Liver (tissue), 8 donors: ENCODE measurements at regions not wholly inside any gene's neighbourhood (a gene's known extent, or its start where the extent isn't known, plus 50 kb on each side); places are given as distances from the start of the nearest gene placed in this dataset.

Experiments used
- DNase-seq: peaks from one replicate; pipeline ENCODE4 v3.0.0-alpha.2; 2017; ENCODE audit warnings: low spot score
- H3K27ac ChIP-seq, 2 donors: one replicate each; pipeline ENCODE4 v1.7.0; 2013; ENCODE audit warnings: inconsistent platforms in 2 of 2, low read length in 2 of 2, control low read depth in 1 of 2, low read depth in 1 of 2, mild to moderate bottlenecking in 1 of 2
- H3K27me3 ChIP-seq, 4 donors: one replicate each; pipeline versions ENCODE4 v1.6.1 to v1.7.0; 2013; ENCODE audit warnings: low read length in 3 of 4, inconsistent platforms in 1 of 4, mild to moderate bottlenecking in 1 of 4, moderate library complexity in 1 of 4; ENCODE audit not compliant: control insufficient read depth in 4 of 4, insufficient read depth in 4 of 4
- H3K36me3 ChIP-seq, 4 donors: one replicate each; pipeline versions ENCODE4 v1.6.1 to v1.7.0; 2013; ENCODE audit warnings: low read length in 3 of 4, mild to moderate bottlenecking in 3 of 4, low read depth in 1 of 4, moderate library complexity in 1 of 4; ENCODE audit not compliant: control insufficient read depth in 4 of 4, insufficient read depth in 3 of 4
- H3K4me1 ChIP-seq, 4 donors: one replicate each; pipeline versions ENCODE4 v1.6.1 to v1.7.0; 2013; ENCODE audit warnings: low read length in 3 of 4, mild to moderate bottlenecking in 3 of 4, moderate library complexity in 1 of 4; ENCODE audit not compliant: control insufficient read depth in 4 of 4, insufficient read depth in 4 of 4
- H3K4me3 ChIP-seq, 3 donors: one replicate each; pipeline versions ENCODE4 v1.6.1 to v1.7.0; 2013; ENCODE audit warnings: low read length in 3 of 3, control low read depth in 1 of 3, low read depth in 1 of 3, mild to moderate bottlenecking in 1 of 3
- H3K9ac ChIP-seq, 2 donors: one replicate each; pipeline ENCODE4 v1.7.0; 2013; ENCODE audit warnings: low read length in 2 of 2, mild to moderate bottlenecking in 2 of 2, moderate library complexity in 2 of 2, control low read depth in 1 of 2, low read depth in 1 of 2
- H3K9me3 ChIP-seq, 4 donors: one replicate each; pipeline versions ENCODE4 v1.6.1 to v1.7.0; 2013; ENCODE audit warnings: low read length in 3 of 4; ENCODE audit not compliant: control insufficient read depth in 4 of 4
- EGR1 ChIP-seq, 2 donors: IDR thresholded peaks; 2 replicates each; pipeline ENCODE4 v1.6.1; 2016 to 2018; ENCODE audit warnings: antibody characterized with exemption in 2 of 2, low read depth in 2 of 2
- FOXA1 ChIP-seq: IDR thresholded peaks from 2 replicates; pipeline ENCODE4 v1.6.1; 2016; ENCODE audit warnings: antibody characterized with exemption
- FOXA2 ChIP-seq: IDR thresholded peaks from 2 replicates; pipeline ENCODE4 v1.6.1; 2016; ENCODE audit warnings: antibody characterized with exemption
- GABPA ChIP-seq, 2 donors: IDR thresholded peaks in 1 of 2; conservative IDR thresholded peaks in 1 of 2; 2 replicates each; pipeline ENCODE4 v1.6.1; 2016; ENCODE audit warnings: antibody characterized with exemption in 2 of 2, mild to moderate bottlenecking in 1 of 2, moderate library complexity in 1 of 2
- HNF4A ChIP-seq, 2 donors: conservative IDR thresholded peaks; 2 replicates each; pipeline ENCODE4 v1.6.1; 2016; ENCODE audit warnings: antibody characterized with exemption in 2 of 2, mild to moderate bottlenecking in 2 of 2
- HNF4G ChIP-seq: IDR thresholded peaks from 2 replicates; pipeline ENCODE4 v1.6.1; 2016; ENCODE audit warnings: antibody characterized with exemption
- JUND ChIP-seq, 2 donors: IDR thresholded peaks; 2 replicates each; pipeline ENCODE4 v1.6.1; 2016; ENCODE audit warnings: antibody characterized with exemption in 2 of 2
- NR2F2 ChIP-seq: IDR thresholded peaks from 2 replicates; pipeline ENCODE4 v1.6.1; 2016; ENCODE audit warnings: antibody characterized with exemption
- RAD21 ChIP-seq, 2 donors: IDR thresholded peaks; 2 replicates each; pipeline ENCODE4 v1.6.1; 2016; ENCODE audit warnings: antibody characterized with exemption in 2 of 2, mild to moderate bottlenecking in 2 of 2
- RXRA ChIP-seq, 2 donors: IDR thresholded peaks; 2 replicates each; pipeline ENCODE4 v1.6.1; 2017 to 2018; ENCODE audit warnings: antibody characterized with exemption in 2 of 2, mild to moderate bottlenecking in 1 of 2
- TAF1 ChIP-seq: conservative IDR thresholded peaks from 2 replicates; pipeline ENCODE4 v1.6.1; 2016; ENCODE audit warnings: antibody characterized with exemption, mild to moderate bottlenecking
- YY1 ChIP-seq: IDR thresholded peaks from 2 replicates; pipeline ENCODE4 v1.6.1; 2016; ENCODE audit warnings: antibody characterized with exemption, mild to moderate bottlenecking
- WGBS: extraction: QIAGEN DNeasy Blood & Tissue Kit; methylation state at CpG from one replicate; pipeline ENCODE4 v1.1.7; 2013; 5-methylcytosine and 5-hydroxymethylcytosine counted together
- TF ChIP-seq, protein P1 (sequence below): fragments of 150-350 bp; IDR thresholded peaks from 2 replicates; pipeline ENCODE4 v1.5.1; 2017; ENCODE audit warnings: improper control_type of control experiment, low read depth, low read length; ENCODE audit not compliant: missing input control
- TF ChIP-seq, protein P2 (sequence below): IDR thresholded peaks from 2 replicates; pipeline ENCODE4 v1.6.1; 2016; ENCODE audit warnings: antibody characterized with exemption
- TF ChIP-seq, protein P3 (sequence below): IDR thresholded peaks from 2 replicates; pipeline ENCODE4 v1.6.1; 2016; ENCODE audit warnings: antibody characterized with exemption
- TF ChIP-seq, protein P4 (sequence below): IDR thresholded peaks from 2 replicates; pipeline ENCODE4 v1.6.1; 2016; ENCODE audit warnings: antibody characterized with exemption
- TF ChIP-seq, protein P5 (sequence below): IDR thresholded peaks from 2 replicates; pipeline ENCODE4 v1.6.1; 2016; ENCODE audit warnings: antibody characterized with exemption, mild to moderate bottlenecking
- donor health status: healthy.
- donor health status: healthy.
- donor health status: healthy.
- donor health status: healthy.
- donor health status: healthy.

DNA sequence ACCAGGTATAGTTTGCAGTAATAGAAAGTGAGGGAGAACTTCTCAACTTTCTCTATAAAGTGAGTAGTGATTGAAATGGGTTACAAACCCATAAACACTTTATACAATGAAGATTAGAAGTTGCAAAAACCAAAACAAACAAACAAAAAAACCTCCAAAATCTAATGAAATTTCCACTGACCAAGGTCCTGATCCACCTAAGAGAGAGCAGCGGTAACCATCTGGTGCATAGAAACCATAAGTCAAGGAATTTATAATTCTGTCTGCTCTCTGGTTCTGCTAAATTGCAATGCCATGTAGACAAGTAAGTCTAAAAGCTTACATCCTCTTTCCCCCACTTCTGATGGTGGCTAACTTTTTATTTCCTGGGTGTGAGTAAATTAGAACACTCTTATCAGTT, 463.4 kb downstream of the EFNB2 start:
- TF ChIP-seq RXRA (IDR thresholded peaks at IDR 0.05) (no peak), HNF4A (conservative IDR thresholded peaks at IDR 0.05) (no peak), EGR1 (IDR thresholded peaks at IDR 0.05; ENCODE audit: low read depth in 2 of 2) (no peak), TAF1 (no peak), JUND (IDR thresholded peaks at IDR 0.05) (no peak), FOXA1 (no peak), NR2F2 (no peak), FOXA2 (no peak), RAD21 (IDR thresholded peaks at IDR 0.05) (no peak), GABPA (IDR thresholded peaks at IDR 0.05 in 1 of 2, conservative IDR thresholded peaks at IDR 0.05 in 1 of 2) (no peak), YY1 (no peak), HNF4G (no peak)
- TF ChIP-seq, protein P1, sequence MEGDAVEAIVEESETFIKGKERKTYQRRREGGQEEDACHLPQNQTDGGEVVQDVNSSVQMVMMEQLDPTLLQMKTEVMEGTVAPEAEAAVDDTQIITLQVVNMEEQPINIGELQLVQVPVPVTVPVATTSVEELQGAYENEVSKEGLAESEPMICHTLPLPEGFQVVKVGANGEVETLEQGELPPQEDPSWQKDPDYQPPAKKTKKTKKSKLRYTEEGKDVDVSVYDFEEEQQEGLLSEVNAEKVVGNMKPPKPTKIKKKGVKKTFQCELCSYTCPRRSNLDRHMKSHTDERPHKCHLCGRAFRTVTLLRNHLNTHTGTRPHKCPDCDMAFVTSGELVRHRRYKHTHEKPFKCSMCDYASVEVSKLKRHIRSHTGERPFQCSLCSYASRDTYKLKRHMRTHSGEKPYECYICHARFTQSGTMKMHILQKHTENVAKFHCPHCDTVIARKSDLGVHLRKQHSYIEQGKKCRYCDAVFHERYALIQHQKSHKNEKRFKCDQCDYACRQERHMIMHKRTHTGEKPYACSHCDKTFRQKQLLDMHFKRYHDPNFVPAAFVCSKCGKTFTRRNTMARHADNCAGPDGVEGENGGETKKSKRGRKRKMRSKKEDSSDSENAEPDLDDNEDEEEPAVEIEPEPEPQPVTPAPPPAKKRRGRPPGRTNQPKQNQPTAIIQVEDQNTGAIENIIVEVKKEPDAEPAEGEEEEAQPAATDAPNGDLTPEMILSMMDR = no peak
- TF ChIP-seq, protein P2, sequence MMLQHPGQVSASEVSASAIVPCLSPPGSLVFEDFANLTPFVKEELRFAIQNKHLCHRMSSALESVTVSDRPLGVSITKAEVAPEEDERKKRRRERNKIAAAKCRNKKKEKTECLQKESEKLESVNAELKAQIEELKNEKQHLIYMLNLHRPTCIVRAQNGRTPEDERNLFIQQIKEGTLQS = no peak
- TF ChIP-seq, protein P3, sequence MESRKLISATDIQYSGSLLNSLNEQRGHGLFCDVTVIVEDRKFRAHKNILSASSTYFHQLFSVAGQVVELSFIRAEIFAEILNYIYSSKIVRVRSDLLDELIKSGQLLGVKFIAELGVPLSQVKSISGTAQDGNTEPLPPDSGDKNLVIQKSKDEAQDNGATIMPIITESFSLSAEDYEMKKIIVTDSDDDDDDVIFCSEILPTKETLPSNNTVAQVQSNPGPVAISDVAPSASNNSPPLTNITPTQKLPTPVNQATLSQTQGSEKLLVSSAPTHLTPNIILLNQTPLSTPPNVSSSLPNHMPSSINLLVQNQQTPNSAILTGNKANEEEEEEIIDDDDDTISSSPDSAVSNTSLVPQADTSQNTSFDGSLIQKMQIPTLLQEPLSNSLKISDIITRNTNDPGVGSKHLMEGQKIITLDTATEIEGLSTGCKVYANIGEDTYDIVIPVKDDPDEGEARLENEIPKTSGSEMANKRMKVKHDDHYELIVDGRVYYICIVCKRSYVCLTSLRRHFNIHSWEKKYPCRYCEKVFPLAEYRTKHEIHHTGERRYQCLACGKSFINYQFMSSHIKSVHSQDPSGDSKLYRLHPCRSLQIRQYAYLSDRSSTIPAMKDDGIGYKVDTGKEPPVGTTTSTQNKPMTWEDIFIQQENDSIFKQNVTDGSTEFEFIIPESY = no peak
- TF ChIP-seq, protein P4, sequence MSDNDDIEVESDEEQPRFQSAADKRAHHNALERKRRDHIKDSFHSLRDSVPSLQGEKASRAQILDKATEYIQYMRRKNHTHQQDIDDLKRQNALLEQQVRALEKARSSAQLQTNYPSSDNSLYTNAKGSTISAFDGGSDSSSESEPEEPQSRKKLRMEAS = no peak
- TF ChIP-seq, protein P5, sequence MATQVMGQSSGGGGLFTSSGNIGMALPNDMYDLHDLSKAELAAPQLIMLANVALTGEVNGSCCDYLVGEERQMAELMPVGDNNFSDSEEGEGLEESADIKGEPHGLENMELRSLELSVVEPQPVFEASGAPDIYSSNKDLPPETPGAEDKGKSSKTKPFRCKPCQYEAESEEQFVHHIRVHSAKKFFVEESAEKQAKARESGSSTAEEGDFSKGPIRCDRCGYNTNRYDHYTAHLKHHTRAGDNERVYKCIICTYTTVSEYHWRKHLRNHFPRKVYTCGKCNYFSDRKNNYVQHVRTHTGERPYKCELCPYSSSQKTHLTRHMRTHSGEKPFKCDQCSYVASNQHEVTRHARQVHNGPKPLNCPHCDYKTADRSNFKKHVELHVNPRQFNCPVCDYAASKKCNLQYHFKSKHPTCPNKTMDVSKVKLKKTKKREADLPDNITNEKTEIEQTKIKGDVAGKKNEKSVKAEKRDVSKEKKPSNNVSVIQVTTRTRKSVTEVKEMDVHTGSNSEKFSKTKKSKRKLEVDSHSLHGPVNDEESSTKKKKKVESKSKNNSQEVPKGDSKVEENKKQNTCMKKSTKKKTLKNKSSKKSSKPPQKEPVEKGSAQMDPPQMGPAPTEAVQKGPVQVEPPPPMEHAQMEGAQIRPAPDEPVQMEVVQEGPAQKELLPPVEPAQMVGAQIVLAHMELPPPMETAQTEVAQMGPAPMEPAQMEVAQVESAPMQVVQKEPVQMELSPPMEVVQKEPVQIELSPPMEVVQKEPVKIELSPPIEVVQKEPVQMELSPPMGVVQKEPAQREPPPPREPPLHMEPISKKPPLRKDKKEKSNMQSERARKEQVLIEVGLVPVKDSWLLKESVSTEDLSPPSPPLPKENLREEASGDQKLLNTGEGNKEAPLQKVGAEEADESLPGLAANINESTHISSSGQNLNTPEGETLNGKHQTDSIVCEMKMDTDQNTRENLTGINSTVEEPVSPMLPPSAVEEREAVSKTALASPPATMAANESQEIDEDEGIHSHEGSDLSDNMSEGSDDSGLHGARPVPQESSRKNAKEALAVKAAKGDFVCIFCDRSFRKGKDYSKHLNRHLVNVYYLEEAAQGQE = no peak
- Histone ChIP-seq H3K27me3 (no peaks in the 10 kb centered on the region), H3K9ac (no peak overlapping the region), H3K27ac (no peak overlapping the region), H3K4me3 (no peak overlapping the region), H3K9me3 (no peaks in the 10 kb centered on the region), H3K4me1 (no peaks in the 10 kb centered on the region), H3K36me3 (no peaks in the 10 kb centered on the region)
- 93% methylated on average over 1 of the region's 1 CpG for WGBS
- no peak for DNase-seq
